ENCODE measurements at regions not wholly inside any gene's neighbourhood (a gene's known extent, or its start where the extent isn't known, plus 50 kb on each side); places are given as distances from the start of the nearest gene placed in this dataset.
A peak's percentile ranks its signal among the peaks of the same experiment; 100 is the strongest.

DNA sequence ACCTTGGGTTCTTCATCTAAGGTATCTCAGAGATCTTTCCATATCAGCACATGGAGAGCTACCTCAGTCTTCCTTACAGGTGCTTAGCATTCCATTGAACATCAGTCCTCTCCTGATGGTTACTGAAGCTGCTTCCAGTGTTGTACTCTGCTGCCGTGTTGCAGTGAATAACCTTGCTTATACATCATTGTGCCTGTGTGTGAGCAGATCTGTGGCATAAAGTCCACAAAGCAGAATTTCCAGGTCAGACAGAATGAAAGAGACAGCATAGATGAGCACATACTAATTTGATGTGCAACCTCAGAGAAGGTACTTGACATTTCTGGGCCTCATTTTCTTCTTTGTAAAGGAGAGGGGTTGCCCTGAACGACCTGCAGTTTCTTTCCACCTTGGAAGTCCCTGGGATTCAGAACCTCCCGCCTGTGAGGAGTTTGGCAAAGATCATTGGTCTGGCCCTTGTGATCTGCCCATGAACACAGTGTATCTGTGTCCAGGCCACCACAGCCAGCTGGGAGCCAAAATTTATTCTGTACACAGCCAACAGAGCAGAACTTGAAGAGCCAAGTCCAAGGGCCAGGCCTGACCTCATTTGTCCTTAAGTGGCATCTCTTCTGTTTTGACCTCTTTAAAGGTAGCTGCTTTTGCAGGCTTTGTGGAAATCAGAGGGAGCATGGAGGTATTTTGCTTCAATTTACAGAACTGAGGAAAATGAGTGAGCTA, 57.2 kb upstream of the SLC7A14 start:
- intact Hi-C loops (cut with DNase I), result no loop called here
- H3K27ac ChIP-seq, result no peak overlapping the region
- DNase-seq (no peak), ATAC-seq (peak; percentile 48)
- no peaks in the 10 kb centered on the region for H3K9me3 ChIP-seq
- no peaks in the 10 kb centered on the region for H3K36me3 ChIP-seq
- no peaks in the 10 kb centered on the region for H3K27me3 ChIP-seq
- H3K4me1 ChIP-seq, result peaks cover 4% of the 10 kb centered on the region
- H3K4me3 ChIP-seq, result no peak overlapping the region
- TF ChIP-seq CTCF (IDR thresholded peaks at IDR 0.05), result no peak

DNA sequence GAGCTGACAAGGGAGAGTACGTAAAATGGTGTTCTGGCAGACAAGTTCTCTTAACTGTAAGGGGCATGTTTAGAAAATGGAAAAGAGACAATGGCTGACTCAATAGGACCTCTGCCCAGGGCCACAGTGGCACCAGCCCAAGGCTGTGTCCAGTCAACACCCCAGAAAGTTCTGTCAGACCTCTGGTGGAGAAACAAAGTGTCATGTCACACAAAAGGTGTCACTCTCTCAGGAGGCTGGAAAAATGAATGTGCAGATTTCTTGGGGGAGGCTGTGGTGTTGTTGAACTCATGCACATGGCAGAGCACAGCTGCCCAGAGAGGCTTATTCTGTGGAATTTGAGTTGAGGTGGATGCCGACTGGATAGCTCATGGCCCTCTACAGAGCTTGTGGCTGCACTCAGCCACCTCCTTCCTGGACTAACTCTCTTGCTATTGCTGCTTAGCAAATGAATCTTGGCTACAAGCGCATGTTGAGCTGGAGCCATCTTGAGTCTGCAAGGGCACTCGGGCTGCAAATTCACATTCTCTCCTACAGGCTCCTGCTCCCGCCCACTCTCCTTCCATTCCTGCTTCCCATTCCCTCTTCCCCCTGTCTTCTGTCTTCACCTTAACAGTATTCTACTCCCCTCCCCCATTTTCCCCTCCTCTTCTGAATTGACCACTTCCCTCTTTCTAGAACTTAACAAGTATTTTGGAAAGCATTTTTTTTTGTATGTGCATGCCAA, 55.8 kb upstream of the SLC7A14 start:
- no peak overlapping the region for H3K27ac ChIP-seq
- intact Hi-C loops (cut with DNase I), result no loop called here
- H3K27me3 ChIP-seq, result no peaks in the 10 kb centered on the region
- peaks cover 4% of the 10 kb centered on the region for H3K4me1 ChIP-seq
- no peak for TF ChIP-seq CTCF (IDR thresholded peaks at IDR 0.05)
- ATAC-seq, result peak; percentile 24
- H3K9me3 ChIP-seq, result no peaks in the 10 kb centered on the region
- no peak for DNase-seq
- no peaks in the 10 kb centered on the region for H3K36me3 ChIP-seq
- H3K4me3 ChIP-seq, result no peak overlapping the region

- no peak for TF ChIP-seq CTCF (IDR thresholded peaks at IDR 0.05)
- H3K27ac ChIP-seq, result no peak overlapping the region
- no peak for DNase-seq
- no peak for ATAC-seq
- no peaks in the 10 kb centered on the region for H3K9me3 ChIP-seq
- H3K36me3 ChIP-seq, result no peaks in the 10 kb centered on the region
- intact Hi-C loops (cut with DNase I), result no loop called here
- H3K4me3 ChIP-seq, result no peak overlapping the region
- peaks cover 4% of the 10 kb centered on the region for H3K4me1 ChIP-seq
- H3K27me3 ChIP-seq, result no peaks in the 10 kb centered on the region
Observed at GRCh38 chr3:170640737-170641171, 54.9 kb upstream of the SLC7A14 start.

- no peak overlapping the region for H3K4me3 ChIP-seq
Observed at GRCh38 chr3:170638988-170639387, 53.1 kb upstream of the SLC7A14 start.

GRCh38 chr3:170637306-170637705, 51.4 kb upstream of the SLC7A14 start:
- H3K4me3 ChIP-seq, result no peak overlapping the region
- no peak for ATAC-seq

More at GRCh38 chr3:170638988-170639387, 53.1 kb upstream of the SLC7A14 start:
- Histone ChIP-seq H3K4me1 (peaks cover 4% of the 10 kb centered on the region), H3K9me3 (no peaks in the 10 kb centered on the region), H3K27me3 (no peaks in the 10 kb centered on the region), H3K27ac (no peak overlapping the region), H3K36me3 (no peaks in the 10 kb centered on the region)
- DNase-seq (no peak), ATAC-seq (no peak)
- intact Hi-C loops (cut with DNase I), result no loop called here
- no peak for TF ChIP-seq CTCF (IDR thresholded peaks at IDR 0.05)

More at GRCh38 chr3:170637306-170637705, 51.4 kb upstream of the SLC7A14 start:
- H3K36me3 ChIP-seq, result no peaks in the 10 kb centered on the region
- no peak overlapping the region for H3K27ac ChIP-seq
- no peaks in the 10 kb centered on the region for H3K4me1 ChIP-seq
- no peak for DNase-seq
- H3K9me3 ChIP-seq, result no peaks in the 10 kb centered on the region
- no peak for TF ChIP-seq CTCF (IDR thresholded peaks at IDR 0.05)
- intact Hi-C loops (cut with DNase I), result no loop called here
- no peaks in the 10 kb centered on the region for H3K27me3 ChIP-seq
